Heart left ventricle (tissue), 13 donors: ENCODE measurements at regions not wholly inside any gene's neighbourhood (a gene's known extent, or its start where the extent isn't known, plus 50 kb on each side); places are given as distances from the start of the nearest gene placed in this dataset.

Experiments used
- CTCF ChIP-seq, 12 donors: fragments of 200-600 bp; sonication (generic) in 4 of 12; IDR thresholded peaks; one replicate each; pipeline versions ENCODE4 v1.5.0 to v1.8.0; 2018 to 2022; ENCODE audit warnings: antibody characterized with exemption in 12 of 12, mild to moderate bottlenecking in 5 of 12
- POLR2A ChIP-seq, 2 donors: fragments of 450-650 bp; IDR thresholded peaks; one replicate each; pipeline ENCODE4 v1.6.1; 2017; ENCODE audit warnings: antibody characterized with exemption in 2 of 2, mild to moderate bottlenecking in 2 of 2, moderate library complexity in 2 of 2
- donor health status: ischemic (EF 13 %, LVEDD 7.1; RV severe dilation, severe dysfunction).
- donor health status: DM: no; HTN: yes; CAD: no.
- donor health status: DM: no; HTN: no; CAD: no.
- donor health status: ischemic (EF 25% LVEDD 6.9; RV normal size, moderate dysfunction).
- donor health status: ischemic (EF 25% LVEDD 5.7; RV mildly dilated, moderate dysfunction).
- donor health status: ischemic (EF 35%, LVEDD 5.7; RV mildly dilated, moderate dysfunction).
- donor health status: nonischemic (EF 11% LVEDD 7.7; RV severe dilation, severe dysfunction).
- donor health status: DM: yes; HTN: yes; CAD: no.
- donor health status: PGD.
- donor health status: ischemic (EF 29% LVEDD 5.4; RV normal size, mild dysfunction).
- donor health status: nonischemic (EF 23%, LVEDD 6.1; RV moderate dilation, normal function).

DNA sequence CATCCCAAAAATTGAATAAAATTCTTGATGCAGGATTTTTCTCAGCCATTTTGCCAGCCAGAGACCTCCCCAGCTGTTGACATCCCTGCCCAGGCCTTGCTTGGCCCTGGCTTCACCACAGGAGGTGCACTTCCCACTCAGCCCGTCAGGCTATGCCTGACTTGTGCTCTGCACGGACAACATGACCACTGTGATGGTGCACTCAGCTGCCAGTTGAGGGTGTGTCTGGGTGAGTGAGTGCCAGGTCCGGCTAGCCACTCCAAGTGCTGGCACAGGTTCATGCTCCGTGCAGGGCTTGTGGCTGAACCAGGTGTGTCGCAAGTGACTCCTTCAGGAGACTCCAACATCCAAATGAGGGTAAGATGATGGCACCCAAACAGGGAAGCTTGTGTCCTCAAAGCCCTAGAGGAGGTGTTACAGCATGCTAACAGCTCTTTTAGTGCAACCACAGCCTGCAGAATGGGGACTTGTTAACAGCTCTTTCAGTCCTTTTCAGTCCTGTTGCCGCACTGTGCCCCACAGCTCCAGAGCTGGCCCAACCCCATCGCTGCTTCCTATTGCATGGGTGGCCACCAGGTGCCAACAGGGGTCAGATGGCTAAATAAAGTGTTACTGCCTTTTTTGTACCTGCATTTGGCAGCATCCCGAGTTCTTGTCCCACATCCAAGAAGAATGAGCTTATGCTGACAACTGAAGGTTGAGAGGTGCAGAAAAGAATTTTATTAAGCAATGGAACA is 380.7 kb downstream of the SLITRK5 start:
- TF ChIP-seq CTCF (IDR thresholded peaks at IDR 0.05): no peak
- TF ChIP-seq POLR2A (IDR thresholded peaks at IDR 0.05): no peak
